Omental fat pad (tissue), 3 donors: ENCODE measurements at regions not wholly inside any gene's neighbourhood (a gene's known extent, or its start where the extent isn't known, plus 50 kb on each side); places are given as distances from the start of the nearest gene placed in this dataset.
A peak's percentile ranks its signal among the peaks of the same experiment; 100 is the strongest.
"Not testable (repeated sequence)": the region's sequence is repeated elsewhere in the genome, so short reads cannot be mapped to it uniquely, and the experiment has no call there.

Experiments
- ATAC-seq: fragments of 150-250 bp; one replicate; pipeline ENCODE4 v1.9.1; 2016; ENCODE audit warnings: mild to moderate bottlenecking, moderate library complexity; ENCODE audit not compliant: low FRiP score
- DNase-seq: peaks from one replicate; pipeline ENCODE4 v3.0.0-alpha.2; 2019; ENCODE audit warnings: low spot score
- CTCF ChIP-seq, 3 donors: fragments of 450-650 bp; IDR thresholded peaks; one replicate each; pipeline ENCODE4 v1.5.1; 2016 to 2017; ENCODE audit warnings: antibody characterized with exemption in 3 of 3, mild to moderate bottlenecking in 3 of 3, moderate library complexity in 2 of 3

- DNase-seq = no peak
- TF ChIP-seq CTCF (IDR thresholded peaks at IDR 0.05) = no peak
- no peak for ATAC-seq
Measured at GRCh38 chrX:113399506-113400192, 559.0 kb upstream of the AMOT start.

- ATAC-seq (no peak), DNase-seq (no peak)
- no peak for TF ChIP-seq CTCF (IDR thresholded peaks at IDR 0.05)
Measured at GRCh38 chrX:113392355-113392754, 551.7 kb upstream of the AMOT start.

- DNase-seq (no peak), ATAC-seq (no peak)
Measured at GRCh38 chrX:113391875-113392274, 551.2 kb upstream of the AMOT start.

GRCh38 chrX:113390531-113390930, 549.9 kb upstream of the AMOT start:
- TF ChIP-seq CTCF (IDR thresholded peaks at IDR 0.05) = no peak
- no peak for ATAC-seq
- no peak for DNase-seq

More at GRCh38 chrX:113391875-113392274, 551.2 kb upstream of the AMOT start:
- no peak for TF ChIP-seq CTCF (IDR thresholded peaks at IDR 0.05)

GRCh38 chrX:113389846-113390245, 549.2 kb upstream of the AMOT start:
- no peak for DNase-seq
- no peak for ATAC-seq
- no peak for TF ChIP-seq CTCF (IDR thresholded peaks at IDR 0.05)

GRCh38 chrX:113384628-113385027, 544.0 kb upstream of the AMOT start:
- no peak for DNase-seq
- TF ChIP-seq CTCF (IDR thresholded peaks at IDR 0.05) = no peak
- ATAC-seq = peak; percentile 91

- ATAC-seq, DNase-seq: not testable (repeated sequence)
Measured at GRCh38 chrX:113373421-113373820, 532.8 kb upstream of the AMOT start.
